ENCODE measurements at regions not wholly inside any gene's neighbourhood (a gene's known extent, or its start where the extent isn't known, plus 50 kb on each side); places are given as distances from the start of the nearest gene placed in this dataset.

- no peak for TF ChIP-seq EZH2 (IDR thresholded peaks at IDR 0.05)
- TF ChIP-seq POLR2AphosphoS5 (IDR thresholded peaks at IDR 0.05; ENCODE audit: borderline replicate concordance, low read depth, low read length): no peak
These were observed 322.6 kb downstream of the MEX3B start for GRCh38 chr15:81723113-81723651.

Measured in SK-N-MC (cell line).